ENCODE measurements at regions not wholly inside any gene's neighbourhood (a gene's known extent, or its start where the extent isn't known, plus 50 kb on each side); places are given as distances from the start of the nearest gene placed in this dataset.

GRCh38 chr14:65286443-65286842 is 126.1 kb upstream of the FUT8 start:
- DNase-seq: no peak

- DNase-seq: peak; percentile 17
Measured at GRCh38 chr14:65287264-65288131, 125.0 kb upstream of the FUT8 start.

- DNase-seq: no peak
Measured at GRCh38 chr14:65290830-65291229, 121.7 kb upstream of the FUT8 start.

- no peak for DNase-seq
Measured at GRCh38 chr14:65291531-65291930, 121.0 kb upstream of the FUT8 start.

- DNase-seq: no peak
Measured at GRCh38 chr14:65294816-65295215, 117.7 kb upstream of the FUT8 start.

GRCh38 chr14:65296402-65296801 is 116.1 kb upstream of the FUT8 start:
- DNase-seq: no peak

GRCh38 chr14:65296876-65297275 is 115.7 kb upstream of the FUT8 start:
- DNase-seq: no peak

- DNase-seq: no peak
Measured at GRCh38 chr14:65297744-65298143, 114.8 kb upstream of the FUT8 start.

- no peak for DNase-seq
Measured at GRCh38 chr14:65299826-65300225, 112.7 kb upstream of the FUT8 start.

GRCh38 chr14:65301862-65302539 is 110.5 kb upstream of the FUT8 start:
- no peak for DNase-seq

- DNase-seq: no peak
Measured at GRCh38 chr14:65302571-65303189, 109.8 kb upstream of the FUT8 start.

GRCh38 chr14:65303190-65303898 is 109.2 kb upstream of the FUT8 start:
- no peak for DNase-seq

- DNase-seq: no peak
Measured at GRCh38 chr14:65303899-65304222, 108.7 kb upstream of the FUT8 start.

GRCh38 chr14:65304239-65304638 is 108.3 kb upstream of the FUT8 start:
- DNase-seq: no peak

GRCh38 chr14:65304963-65305362 is 107.6 kb upstream of the FUT8 start:
- no peak for DNase-seq

- DNase-seq: no peak
Measured at GRCh38 chr14:65308536-65308935, 104.0 kb upstream of the FUT8 start.

- no peak for DNase-seq
Measured at GRCh38 chr14:65310568-65310967, 102.0 kb upstream of the FUT8 start.

GRCh38 chr14:65312859-65313258 is 99.7 kb upstream of the FUT8 start:
- no peak for DNase-seq

GRCh38 chr14:65318636-65319506 is 93.7 kb upstream of the FUT8 start:
- no peak for DNase-seq

- no peak for DNase-seq
Measured at GRCh38 chr14:65320661-65321308, 91.7 kb upstream of the FUT8 start.

- no peak for DNase-seq
Measured at GRCh38 chr14:65321370-65321875, 91.1 kb upstream of the FUT8 start.

- no peak for DNase-seq
Measured at GRCh38 chr14:65329481-65329880, 83.0 kb upstream of the FUT8 start.

Data from effector CD8-positive, alpha-beta T cell (primary cell).